ENCODE measurements at regions not wholly inside any gene's neighbourhood (a gene's known extent, or its start where the extent isn't known, plus 50 kb on each side); places are given as distances from the start of the nearest gene placed in this dataset.

DNA sequence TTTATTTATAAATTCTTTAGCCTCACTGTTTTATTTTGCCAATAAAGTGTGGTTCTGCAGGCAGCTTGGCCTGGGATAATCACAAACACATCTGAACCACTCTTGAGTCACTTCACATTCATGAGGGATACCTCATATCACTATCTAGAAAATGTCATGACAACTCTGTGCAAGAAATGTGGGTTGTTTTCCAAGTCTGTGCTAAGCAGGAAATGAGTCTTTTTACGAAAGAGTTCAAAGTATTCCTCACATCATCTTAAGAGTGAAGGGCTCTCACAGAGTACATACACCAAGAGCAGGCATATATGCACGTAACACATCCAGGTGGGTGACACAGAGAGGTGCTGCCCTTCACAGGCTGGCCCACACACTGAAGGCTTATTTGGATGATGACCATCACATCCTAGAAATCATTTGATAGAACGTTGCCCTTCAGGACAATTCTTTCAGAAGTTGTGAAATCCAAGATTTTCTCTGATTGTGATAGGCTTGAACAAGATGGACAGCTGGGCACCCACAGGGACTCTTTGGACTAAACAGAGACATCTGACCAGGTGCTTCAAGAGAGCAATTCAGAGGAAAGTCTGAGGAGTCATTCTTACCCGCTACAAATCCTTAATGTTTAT lies 811.1 kb upstream of the LRATD1 start:
- no peak overlapping the region for H2BK15ac ChIP-seq (ENCODE audit: low read length)
- no peak for DNase-seq (ENCODE audit: low read depth in 1 of 2, low spot score in 2 of 2)
- no peak overlapping the region for H3K4me2 ChIP-seq (ENCODE audit: insufficient read depth in 1 of 2, low read depth in 2 of 2, low read length in 2 of 2)
- H3K27ac ChIP-seq (ENCODE audit: low read depth, low read length), result no peak overlapping the region
- no peak overlapping the region for H2BK12ac ChIP-seq (ENCODE audit: low read depth, low read length)
- ChIA-PET POLR2A (ENCODE audit: partially characterized antibody) (no interaction called here), CTCF (ENCODE audit: partially characterized antibody) (no interaction called here)
- H3K14ac ChIP-seq (ENCODE audit: insufficient read length), result no peak overlapping the region
- peaks cover 40 to 72% (median 61%) of the 10 kb centered on the region in 4 experiments for H3K27me3 ChIP-seq (replicated peaks in 1 of 4; ENCODE audit: control insufficient read depth in 3 of 4, extremely low read depth in 1 of 4, insufficient read depth in 3 of 4, low read length in 3 of 4)
- no peak overlapping the region for H2AFZ ChIP-seq (ENCODE audit: low read length)
- H3K9ac ChIP-seq (replicated peaks in 1 of 4; ENCODE audit: extremely low read depth in 1 of 4, low read depth in 3 of 4, low read length in 3 of 4), result no peak overlapping the region
- H3K4me3 ChIP-seq (ENCODE audit: extremely low read depth in 1 of 4, insufficient read depth in 2 of 4, low read depth in 3 of 4, low read length in 4 of 4), result no peak overlapping the region
- no peak overlapping the region for H2BK20ac ChIP-seq (ENCODE audit: low read length)
- H3K36me3 ChIP-seq (ENCODE audit: control insufficient read depth in 2 of 4, insufficient read depth in 4 of 4, low read length in 3 of 4), result no peaks in the 10 kb centered on the region
- no peak overlapping the region for H2BK120ac ChIP-seq (replicated peaks; ENCODE audit: low read depth, low read length)
- no peak overlapping the region for H2AK5ac ChIP-seq (ENCODE audit: low read depth, low read length)
- 85% methylated on average over 4 of the region's 4 CpGs; no CpG with 5 or more reads in 1 of the 2 experiments for WGBS, 2 experiments (ENCODE audit: extremely low coverage in 1 of 2, insufficient coverage in 1 of 2, insufficient read length in 1 of 2, insufficient replicate concordance in 2 of 2, low coverage in 1 of 2, low lambda C conversion rate in 2 of 2, missing lambda C conversion rate in 1 of 2)
- H3K4me1 ChIP-seq (replicated peaks in 1 of 4; ENCODE audit: control insufficient read depth in 3 of 4, insufficient read depth in 4 of 4, low read length in 3 of 4), result peaks cover 0 to 4% (median 0%) of the 10 kb centered on the region in 4 experiments; a peak in 1 of 7 replicates
- H3K79me1 ChIP-seq (ENCODE audit: low read depth, low read length), result no peaks in the 10 kb centered on the region
- peaks cover 1 to 6% of the 10 kb centered on the region in 2 experiments for H4K20me1 ChIP-seq (replicated peaks in 1 of 2; ENCODE audit: control insufficient read depth in 1 of 2, insufficient read depth in 2 of 2, low read length in 2 of 2)
- H4K8ac ChIP-seq (ENCODE audit: extremely low read depth, insufficient read depth, low read length), result no peak overlapping the region
- H4K5ac ChIP-seq (ENCODE audit: insufficient read length, low read depth, low read length), result no peak overlapping the region
- H3K79me2 ChIP-seq (ENCODE audit: control insufficient read depth in 1 of 2, insufficient read depth in 2 of 2, low read length in 2 of 2), result no peaks in the 10 kb centered on the region
- H3K18ac ChIP-seq (ENCODE audit: extremely low read depth, low read length), result no peak overlapping the region
- H3K4ac ChIP-seq (replicated peaks; ENCODE audit: insufficient read length, low read depth, low read length), result no peak overlapping the region
- H2BK5ac ChIP-seq (ENCODE audit: low read depth, low read length), result no peak overlapping the region
- no peak overlapping the region for H3K23ac ChIP-seq (ENCODE audit: insufficient read length)
- no peaks in the 10 kb centered on the region for H3K9me3 ChIP-seq (ENCODE audit: insufficient read depth in 2 of 2, low read depth in 1 of 2, low read length in 1 of 2)
- H4K91ac ChIP-seq (replicated peaks; ENCODE audit: insufficient read length, low read length), result no peak overlapping the region
- H3K56ac ChIP-seq (replicated peaks; ENCODE audit: insufficient read length, low read depth, low read length), result no peak overlapping the region
- no peak for FAIRE-seq
- no peaks in the 10 kb centered on the region for H3K23me2 ChIP-seq (ENCODE audit: low read depth, low read length)

All from H1 (cell line).